PC-3 (cell line): ENCODE measurements at regions not wholly inside any gene's neighbourhood (a gene's known extent, or its start where the extent isn't known, plus 50 kb on each side); places are given as distances from the start of the nearest gene placed in this dataset.

ENCODE experiments used
- CTCF ChIP-seq: fragments of 300-600 bp; sonication (generic); conservative IDR thresholded peaks from 2 replicates; pipeline ENCODE4 v1.5.1; 2017; ENCODE audit warnings: antibody characterized with exemption, low read depth, mild to moderate bottlenecking, low read length
- EZH2 ChIP-seq: fragments of 300-600 bp; sonication (generic); IDR thresholded peaks from one replicate; pipeline ENCODE4 v1.6.1; 2017; ENCODE audit warnings: antibody characterized with exemption, mild to moderate bottlenecking, low read length; ENCODE audit not compliant: unreplicated experiment

GRCh38 chr21:31536138-31536537 lies 123.4 kb upstream of the SOD1 start:
- TF ChIP-seq CTCF (no peak), EZH2 (no peak)
